Kidney (tissue), 13 donors: ENCODE measurements at regions not wholly inside any gene's neighbourhood (a gene's known extent, or its start where the extent isn't known, plus 50 kb on each side); places are given as distances from the start of the nearest gene placed in this dataset.

ENCODE experiments used
- DNase-seq, 5 donors: peaks; one replicate each; pipeline ENCODE4 v3.0.0-alpha.2; 2013 to 2020
- FAIRE-seq: peaks from 2 replicates; lab custom pipeline; 2012; peaks lifted over from hg19 to GRCh38; lab: Jason Lieb, UNC
- H3K27ac ChIP-seq, 2 donors: one replicate each; pipeline ENCODE4 v1.7.0; 2013; ENCODE audit warnings: low read depth in 2 of 2, low read length in 2 of 2, inconsistent platforms in 1 of 2
- H3K27me3 ChIP-seq: one replicate; pipeline ENCODE4 v1.7.1; 2013; ENCODE audit warnings: low read length, inconsistent platforms; ENCODE audit not compliant: control insufficient read depth, insufficient read depth
- H3K36me3 ChIP-seq, 3 donors: one replicate each; pipeline versions ENCODE4 v1.7.0 to v1.7.1; 2013; ENCODE audit warnings: low read length in 3 of 3, control low read depth in 1 of 3, inconsistent platforms in 1 of 3; ENCODE audit not compliant: insufficient read depth in 3 of 3, control insufficient read depth in 2 of 3
- H3K4me1 ChIP-seq, 3 donors: one replicate each; pipeline versions ENCODE4 v1.7.0 to v1.7.1; 2013; ENCODE audit warnings: low read length in 3 of 3, inconsistent platforms in 1 of 3, low read depth in 1 of 3; ENCODE audit not compliant: control insufficient read depth in 2 of 3, insufficient read depth in 2 of 3
- H3K4me3 ChIP-seq, 3 donors: one replicate each; pipeline versions ENCODE4 v1.7.0 to v1.8.1; 2013; ENCODE audit warnings: low read length in 3 of 3, control low read depth in 1 of 3, inconsistent platforms in 1 of 3
- H3K9ac ChIP-seq, 3 donors: one replicate each; pipeline versions ENCODE4 v1.7.0 to v1.7.1; 2013; ENCODE audit warnings: low read length in 3 of 3, control low read depth in 1 of 3, inconsistent platforms in 1 of 3
- H3K9me3 ChIP-seq, 3 donors: one replicate each; pipeline versions ENCODE4 v1.7.0 to v1.7.1; 2013; ENCODE audit warnings: low read length in 3 of 3, control low read depth in 1 of 3, inconsistent platforms in 1 of 3; ENCODE audit not compliant: control insufficient read depth in 2 of 3, insufficient read depth in 1 of 3
- intact Hi-C: fragments of 100-400 bp; cut with DNase I; formaldehyde crosslinking; loops from one replicate; pipeline ENCODE4 v1.11.1; 2022
- TF ChIP-seq, protein P1 (sequence below): IDR thresholded peaks from 3 replicates; pipeline ENCODE4 v1.5.1; 2012; ENCODE audit warnings: mild to moderate bottlenecking, moderate library complexity, borderline replicate concordance; ENCODE audit not compliant: insufficient read depth; ENCODE audit errors: extremely low read depth
- donor health status: control.
- donor health status: control.
- donor health status: control.
- donor health status: control.
- donor health status: control.
- donor health status: DM: yes; HTN: yes; CAD: no.
- donor health status: Normal renal cell carcinoma (clear cell type).

DNA sequence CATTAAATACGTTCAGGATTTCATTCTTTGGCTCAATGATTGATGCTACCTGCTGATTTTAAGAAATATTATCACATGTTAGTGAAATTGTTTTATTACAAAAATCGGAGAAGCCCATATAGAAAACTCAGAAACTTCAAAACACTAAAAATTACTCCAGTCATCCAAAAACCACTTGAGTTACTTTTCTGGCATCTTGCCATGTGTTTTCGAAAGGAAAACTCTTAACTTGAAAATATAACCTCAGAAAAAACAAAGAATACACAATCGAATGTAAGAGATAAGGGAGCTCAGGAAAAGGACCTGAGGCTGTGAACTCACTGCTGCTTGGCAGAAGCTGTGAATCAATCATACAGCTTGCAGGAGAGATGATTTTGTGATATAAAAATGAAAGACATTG is 151.3 kb upstream of the SLITRK3 start:
- no peaks in the 10 kb centered on the region for H3K36me3 ChIP-seq
- H3K27ac ChIP-seq = no peak overlapping the region
- H3K4me1 ChIP-seq = no peaks in the 10 kb centered on the region
- intact Hi-C loops = no loop called here
- TF ChIP-seq, protein P1, sequence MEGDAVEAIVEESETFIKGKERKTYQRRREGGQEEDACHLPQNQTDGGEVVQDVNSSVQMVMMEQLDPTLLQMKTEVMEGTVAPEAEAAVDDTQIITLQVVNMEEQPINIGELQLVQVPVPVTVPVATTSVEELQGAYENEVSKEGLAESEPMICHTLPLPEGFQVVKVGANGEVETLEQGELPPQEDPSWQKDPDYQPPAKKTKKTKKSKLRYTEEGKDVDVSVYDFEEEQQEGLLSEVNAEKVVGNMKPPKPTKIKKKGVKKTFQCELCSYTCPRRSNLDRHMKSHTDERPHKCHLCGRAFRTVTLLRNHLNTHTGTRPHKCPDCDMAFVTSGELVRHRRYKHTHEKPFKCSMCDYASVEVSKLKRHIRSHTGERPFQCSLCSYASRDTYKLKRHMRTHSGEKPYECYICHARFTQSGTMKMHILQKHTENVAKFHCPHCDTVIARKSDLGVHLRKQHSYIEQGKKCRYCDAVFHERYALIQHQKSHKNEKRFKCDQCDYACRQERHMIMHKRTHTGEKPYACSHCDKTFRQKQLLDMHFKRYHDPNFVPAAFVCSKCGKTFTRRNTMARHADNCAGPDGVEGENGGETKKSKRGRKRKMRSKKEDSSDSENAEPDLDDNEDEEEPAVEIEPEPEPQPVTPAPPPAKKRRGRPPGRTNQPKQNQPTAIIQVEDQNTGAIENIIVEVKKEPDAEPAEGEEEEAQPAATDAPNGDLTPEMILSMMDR = no peak
- FAIRE-seq (no peak), DNase-seq (no peak)
- H3K9me3 ChIP-seq = no peaks in the 10 kb centered on the region
- no peak overlapping the region for H3K9ac ChIP-seq
- H3K27me3 ChIP-seq = no peaks in the 10 kb centered on the region
- no peak overlapping the region for H3K4me3 ChIP-seq

DNA sequence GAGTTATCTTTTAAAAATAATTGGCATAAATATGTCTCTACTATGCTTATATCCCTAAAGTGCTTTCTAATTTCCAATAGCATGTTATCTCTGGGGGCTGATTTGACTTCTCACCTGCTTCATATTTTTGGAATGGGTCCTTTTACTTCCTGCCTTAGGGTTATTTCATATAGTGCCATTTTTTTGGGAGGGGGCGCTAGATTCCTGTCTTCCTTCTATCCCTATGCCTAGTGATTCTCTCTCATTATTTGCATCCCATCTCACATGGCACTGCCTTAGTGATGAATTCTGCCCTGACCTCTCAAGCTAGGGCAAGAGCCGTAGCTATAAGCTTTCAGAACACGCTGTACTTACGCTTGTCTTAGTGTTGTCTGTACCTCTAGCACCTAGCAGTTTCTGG is 150.3 kb upstream of the SLITRK3 start:
- Histone ChIP-seq H3K27ac (no peak overlapping the region), H3K4me3 (no peak overlapping the region), H3K9me3 (no peaks in the 10 kb centered on the region), H3K27me3 (no peaks in the 10 kb centered on the region), H3K36me3 (no peaks in the 10 kb centered on the region), H3K9ac (no peak overlapping the region), H3K4me1 (no peaks in the 10 kb centered on the region)
- DNase-seq (no peak), FAIRE-seq (no peak)
- TF ChIP-seq, protein P1 = no peak
- intact Hi-C loops = no loop called here

DNA sequence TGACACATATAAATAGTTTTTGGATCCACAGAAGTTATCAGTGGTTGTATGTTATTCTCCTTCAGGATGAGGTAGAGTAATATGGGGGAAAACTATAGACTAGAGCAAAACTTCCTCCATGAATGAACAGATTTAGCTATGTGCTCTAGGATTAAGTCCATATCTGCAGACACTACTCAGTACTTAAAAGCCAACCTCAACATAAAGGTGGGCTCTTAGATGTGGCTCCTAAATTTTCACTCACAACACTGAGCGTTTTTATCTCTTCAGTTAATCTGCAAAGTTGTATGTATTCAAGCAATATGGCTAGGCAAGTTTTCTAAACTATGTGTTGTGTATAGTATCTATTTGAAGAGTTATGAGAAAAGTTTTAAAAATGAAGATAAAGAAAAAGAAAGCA is 147.0 kb upstream of the SLITRK3 start:
- Histone ChIP-seq H3K9ac (no peak overlapping the region), H3K36me3 (no peaks in the 10 kb centered on the region), H3K27ac (no peak overlapping the region), H3K4me3 (no peak overlapping the region), H3K9me3 (no peaks in the 10 kb centered on the region), H3K4me1 (no peaks in the 10 kb centered on the region), H3K27me3 (no peaks in the 10 kb centered on the region)
- no peak for DNase-seq
- FAIRE-seq = no peak
- intact Hi-C loops = no loop called here
- TF ChIP-seq, protein P1 = no peak

DNA sequence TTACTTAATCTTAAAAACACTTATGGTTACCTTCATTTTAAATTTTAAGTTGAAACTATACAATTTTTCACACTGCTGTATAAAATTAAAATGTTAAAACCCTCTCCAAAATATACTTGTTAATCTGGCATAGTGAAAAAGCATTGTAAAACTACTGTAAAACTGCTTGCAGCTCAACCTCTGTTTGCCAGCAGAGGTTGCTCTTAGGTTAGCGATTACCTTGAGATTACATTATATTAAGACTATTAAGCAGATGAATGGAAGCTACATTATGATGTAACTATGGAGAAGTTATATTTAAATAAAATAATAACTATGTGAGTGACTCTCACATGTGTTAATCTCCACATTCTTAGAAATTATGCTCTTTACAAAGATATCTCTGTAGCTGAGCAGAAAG is 143.6 kb upstream of the SLITRK3 start:
- no peaks in the 10 kb centered on the region for H3K36me3 ChIP-seq
- TF ChIP-seq, protein P1 = no peak
- no peaks in the 10 kb centered on the region for H3K27me3 ChIP-seq
- no peaks in the 10 kb centered on the region for H3K9me3 ChIP-seq
- H3K4me1 ChIP-seq = no peaks in the 10 kb centered on the region
- intact Hi-C loops = no loop called here
- no peak overlapping the region for H3K4me3 ChIP-seq
- FAIRE-seq (peak; percentile 21), DNase-seq (peak in 2 of 5 donors; percentile 2)
- H3K27ac ChIP-seq = no peak overlapping the region
- no peak overlapping the region for H3K9ac ChIP-seq
